MM.1S (cell line): ENCODE measurements at regions not wholly inside any gene's neighbourhood (a gene's known extent, or its start where the extent isn't known, plus 50 kb on each side); places are given as distances from the start of the nearest gene placed in this dataset.

Experiments used
- EZH2 ChIP-seq: fragments of 300-600 bp; sonication (generic); optimal IDR thresholded peaks from 2 replicates; pipeline ENCODE3; 2017; ENCODE audit warnings: low read depth, mild to moderate bottlenecking, antibody characterized with exemption, low read length, mixed read lengths
- EZH2phosphoT487 ChIP-seq: fragments of 300-600 bp; sonication (generic); IDR thresholded peaks from 2 replicates; pipeline ENCODE4 v1.6.1; 2018; ENCODE audit warnings: antibody characterized with exemption, low read length
- TF ChIP-seq, protein P1 (sequence below): fragments of 300-600 bp; sonication (generic); IDR thresholded peaks from 2 replicates; pipeline ENCODE4 v1.5.1; 2016; ENCODE audit warnings: antibody characterized with exemption, low read length, mixed read lengths

- TF ChIP-seq, protein P1, sequence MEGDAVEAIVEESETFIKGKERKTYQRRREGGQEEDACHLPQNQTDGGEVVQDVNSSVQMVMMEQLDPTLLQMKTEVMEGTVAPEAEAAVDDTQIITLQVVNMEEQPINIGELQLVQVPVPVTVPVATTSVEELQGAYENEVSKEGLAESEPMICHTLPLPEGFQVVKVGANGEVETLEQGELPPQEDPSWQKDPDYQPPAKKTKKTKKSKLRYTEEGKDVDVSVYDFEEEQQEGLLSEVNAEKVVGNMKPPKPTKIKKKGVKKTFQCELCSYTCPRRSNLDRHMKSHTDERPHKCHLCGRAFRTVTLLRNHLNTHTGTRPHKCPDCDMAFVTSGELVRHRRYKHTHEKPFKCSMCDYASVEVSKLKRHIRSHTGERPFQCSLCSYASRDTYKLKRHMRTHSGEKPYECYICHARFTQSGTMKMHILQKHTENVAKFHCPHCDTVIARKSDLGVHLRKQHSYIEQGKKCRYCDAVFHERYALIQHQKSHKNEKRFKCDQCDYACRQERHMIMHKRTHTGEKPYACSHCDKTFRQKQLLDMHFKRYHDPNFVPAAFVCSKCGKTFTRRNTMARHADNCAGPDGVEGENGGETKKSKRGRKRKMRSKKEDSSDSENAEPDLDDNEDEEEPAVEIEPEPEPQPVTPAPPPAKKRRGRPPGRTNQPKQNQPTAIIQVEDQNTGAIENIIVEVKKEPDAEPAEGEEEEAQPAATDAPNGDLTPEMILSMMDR = no peak
- TF ChIP-seq EZH2 (no peak), EZH2phosphoT487 (no peak)
Measured at GRCh38 chr5:166695326-166695725, 1596.1 kb upstream of the WWC1 start.
